PFSK-1 (cell line): ENCODE measurements at regions not wholly inside any gene's neighbourhood (a gene's known extent, or its start where the extent isn't known, plus 50 kb on each side); places are given as distances from the start of the nearest gene placed in this dataset.

Source experiments
- FOXP2 ChIP-seq: optimal IDR thresholded peaks from 2 replicates; pipeline ENCODE3; 2011; ENCODE audit warnings: borderline replicate concordance, control low read depth, inconsistent platforms; ENCODE audit not compliant: insufficient read depth; ENCODE audit errors: extremely low read length, extremely low read depth
- POLR2AphosphoS5 ChIP-seq: IDR thresholded peaks from 2 replicates; pipeline ENCODE4 v1.6.1; 2012; ENCODE audit warnings: low read depth, mild to moderate bottlenecking, control low read depth, low read length, moderate library complexity
- SIN3A ChIP-seq: IDR thresholded peaks from 2 replicates; pipeline ENCODE4 v1.6.1; 2012; ENCODE audit warnings: mild to moderate bottlenecking, low read length, moderate library complexity, borderline replicate concordance; ENCODE audit not compliant: insufficient read depth
- TAF1 ChIP-seq: IDR thresholded peaks from 2 replicates; pipeline ENCODE4 v1.6.1; 2012; ENCODE audit warnings: low read length, control low read depth, borderline replicate concordance; ENCODE audit not compliant: insufficient read depth
- TF ChIP-seq, protein P1 (sequence below), 2 experiments: IDR thresholded peaks; 2 replicates each; pipeline versions ENCODE4 v1.6.1 to v1.8.0; 2011 to 2012; ENCODE audit warnings: low read depth in 2 of 2, low read length in 2 of 2, control low read depth in 1 of 2, inconsistent platforms in 1 of 2, mild to moderate bottlenecking in 1 of 2, moderate library complexity in 1 of 2; ENCODE audit not compliant: insufficient read depth in 1 of 2

DNA sequence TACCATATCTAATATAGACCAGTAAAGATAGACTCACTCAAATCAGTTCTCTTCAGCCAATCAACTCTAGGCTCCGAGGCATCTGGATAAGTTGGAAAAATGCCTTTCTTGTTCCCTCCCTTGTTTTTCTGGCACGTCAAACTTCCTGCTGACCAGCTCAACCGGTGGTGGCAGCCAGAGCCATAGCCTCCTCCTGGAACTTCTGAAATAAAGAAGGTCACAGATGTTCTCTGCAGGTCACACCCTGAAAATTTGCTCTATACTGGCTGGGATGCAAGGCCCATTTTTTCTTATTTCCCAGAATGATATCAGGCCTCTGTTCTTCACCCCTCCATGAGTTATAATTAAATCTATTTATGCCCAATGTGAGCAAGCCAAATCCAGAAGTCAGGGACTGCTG, 81.9 kb downstream of the BMP4 start:
- no peak for TF ChIP-seq SIN3A
- TF ChIP-seq, protein P1, sequence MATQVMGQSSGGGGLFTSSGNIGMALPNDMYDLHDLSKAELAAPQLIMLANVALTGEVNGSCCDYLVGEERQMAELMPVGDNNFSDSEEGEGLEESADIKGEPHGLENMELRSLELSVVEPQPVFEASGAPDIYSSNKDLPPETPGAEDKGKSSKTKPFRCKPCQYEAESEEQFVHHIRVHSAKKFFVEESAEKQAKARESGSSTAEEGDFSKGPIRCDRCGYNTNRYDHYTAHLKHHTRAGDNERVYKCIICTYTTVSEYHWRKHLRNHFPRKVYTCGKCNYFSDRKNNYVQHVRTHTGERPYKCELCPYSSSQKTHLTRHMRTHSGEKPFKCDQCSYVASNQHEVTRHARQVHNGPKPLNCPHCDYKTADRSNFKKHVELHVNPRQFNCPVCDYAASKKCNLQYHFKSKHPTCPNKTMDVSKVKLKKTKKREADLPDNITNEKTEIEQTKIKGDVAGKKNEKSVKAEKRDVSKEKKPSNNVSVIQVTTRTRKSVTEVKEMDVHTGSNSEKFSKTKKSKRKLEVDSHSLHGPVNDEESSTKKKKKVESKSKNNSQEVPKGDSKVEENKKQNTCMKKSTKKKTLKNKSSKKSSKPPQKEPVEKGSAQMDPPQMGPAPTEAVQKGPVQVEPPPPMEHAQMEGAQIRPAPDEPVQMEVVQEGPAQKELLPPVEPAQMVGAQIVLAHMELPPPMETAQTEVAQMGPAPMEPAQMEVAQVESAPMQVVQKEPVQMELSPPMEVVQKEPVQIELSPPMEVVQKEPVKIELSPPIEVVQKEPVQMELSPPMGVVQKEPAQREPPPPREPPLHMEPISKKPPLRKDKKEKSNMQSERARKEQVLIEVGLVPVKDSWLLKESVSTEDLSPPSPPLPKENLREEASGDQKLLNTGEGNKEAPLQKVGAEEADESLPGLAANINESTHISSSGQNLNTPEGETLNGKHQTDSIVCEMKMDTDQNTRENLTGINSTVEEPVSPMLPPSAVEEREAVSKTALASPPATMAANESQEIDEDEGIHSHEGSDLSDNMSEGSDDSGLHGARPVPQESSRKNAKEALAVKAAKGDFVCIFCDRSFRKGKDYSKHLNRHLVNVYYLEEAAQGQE (IDR thresholded peaks at IDR 0.05; ENCODE audit: insufficient read depth in 1 of 2, low read depth in 2 of 2, low read length in 2 of 2): no peak
- no peak for TF ChIP-seq POLR2AphosphoS5
- TF ChIP-seq TAF1: no peak
- TF ChIP-seq FOXP2: no peak

DNA sequence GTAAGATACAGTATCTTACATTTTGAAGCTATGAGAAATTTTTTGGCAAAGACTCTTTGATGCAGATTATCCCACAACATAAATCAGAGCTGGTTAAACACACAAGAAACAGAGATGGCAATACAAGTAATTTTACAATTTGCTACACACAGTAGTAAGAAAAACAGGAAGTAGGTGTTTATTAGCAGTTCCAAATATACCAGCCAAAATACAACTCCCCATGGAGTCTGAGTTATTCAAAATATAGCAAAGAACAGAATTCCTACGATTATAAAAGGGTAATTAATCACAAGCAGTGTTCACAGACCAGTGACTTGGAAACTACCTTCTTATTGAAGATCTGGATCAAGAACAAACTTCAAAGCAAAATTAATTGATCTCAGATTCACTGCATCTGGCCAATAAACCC, 83.9 kb downstream of the BMP4 start:
- TF ChIP-seq SIN3A (no peak), TAF1 (no peak), FOXP2 (no peak), POLR2AphosphoS5 (no peak)
- TF ChIP-seq, protein P1 (IDR thresholded peaks at IDR 0.05; ENCODE audit: insufficient read depth in 1 of 2, low read depth in 2 of 2, low read length in 2 of 2): no peak

DNA sequence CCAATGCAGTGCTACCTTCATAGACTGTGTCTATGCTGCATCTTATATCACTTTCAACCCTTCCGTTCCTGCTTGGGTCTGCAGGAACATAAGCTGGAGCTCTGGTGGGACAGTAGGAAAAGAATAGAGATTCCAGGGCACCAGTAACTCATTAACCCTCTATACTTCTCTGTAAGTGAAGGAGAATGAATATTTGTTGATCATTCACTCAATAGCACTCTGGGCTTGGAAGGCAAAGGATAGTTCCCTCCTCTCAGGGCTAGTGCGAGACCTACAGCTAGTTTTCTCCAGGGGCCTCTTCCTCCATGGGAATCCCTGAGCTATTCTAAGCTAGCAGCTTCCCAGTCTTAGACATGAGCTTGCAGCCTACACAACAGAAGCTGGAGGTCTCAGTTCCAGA, 84.7 kb downstream of the BMP4 start:
- TF ChIP-seq SIN3A (no peak), TAF1 (no peak), FOXP2 (no peak), POLR2AphosphoS5 (no peak)
- TF ChIP-seq, protein P1 (IDR thresholded peaks at IDR 0.05; ENCODE audit: insufficient read depth in 1 of 2, low read depth in 2 of 2, low read length in 2 of 2): no peak

DNA sequence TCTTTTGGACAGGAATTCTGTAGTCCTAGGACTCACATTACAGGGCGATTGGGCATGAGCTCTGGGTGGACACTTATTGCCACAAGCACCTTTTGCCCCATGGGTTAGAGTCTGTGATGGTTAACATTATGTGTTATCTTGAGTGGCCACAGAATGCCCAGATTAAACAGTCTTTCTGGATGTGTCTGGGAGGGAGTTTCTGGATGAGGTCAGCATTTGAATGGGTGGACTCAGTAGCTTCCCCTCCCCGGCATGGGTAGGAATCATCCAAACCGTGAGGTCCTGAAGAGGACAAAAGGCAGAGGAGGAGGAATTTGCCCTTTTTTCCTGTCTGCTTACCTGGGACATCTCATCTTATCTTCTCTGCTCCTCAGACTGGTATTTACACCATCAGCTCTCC, 85.6 kb downstream of the BMP4 start:
- TF ChIP-seq SIN3A (no peak), FOXP2 (no peak), TAF1 (no peak), POLR2AphosphoS5 (no peak)
- TF ChIP-seq, protein P1 (IDR thresholded peaks at IDR 0.05; ENCODE audit: insufficient read depth in 1 of 2, low read depth in 2 of 2, low read length in 2 of 2): no peak

DNA sequence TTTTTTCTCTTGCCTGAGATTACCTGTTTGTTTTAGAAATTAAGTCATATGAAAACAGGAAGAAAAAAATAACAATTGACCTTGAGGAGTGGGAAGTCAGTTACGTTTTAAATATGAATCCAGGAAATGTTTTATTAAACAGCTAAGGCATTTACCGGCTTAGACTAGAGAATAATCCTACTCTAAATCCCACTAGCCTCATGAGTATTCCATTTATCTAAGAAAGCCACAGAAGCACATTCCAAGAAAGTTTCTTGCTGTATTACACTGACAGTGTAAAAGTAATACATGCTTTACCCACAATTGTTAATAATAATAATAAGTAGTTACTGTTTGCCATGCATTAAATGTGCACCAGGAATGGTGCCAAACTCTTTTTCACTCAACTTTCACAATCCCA, 90.9 kb downstream of the BMP4 start:
- TF ChIP-seq TAF1: no peak
- TF ChIP-seq, protein P1 (IDR thresholded peaks at IDR 0.05; ENCODE audit: insufficient read depth in 1 of 2, low read depth in 2 of 2, low read length in 2 of 2): no peak
- no peak for TF ChIP-seq POLR2AphosphoS5
- no peak for TF ChIP-seq FOXP2
- no peak for TF ChIP-seq SIN3A
